NB4 (cell line): ENCODE measurements at regions not wholly inside any gene's neighbourhood (a gene's known extent, or its start where the extent isn't known, plus 50 kb on each side); places are given as distances from the start of the nearest gene placed in this dataset.

Experiments used
- MYC ChIP-seq: IDR thresholded peaks from 2 replicates; pipeline ENCODE4 v1.6.1; 2011; ENCODE audit warnings: low read depth, low read length
- POLR2A ChIP-seq: IDR thresholded peaks from 2 replicates; pipeline ENCODE4 v1.6.1; 2011; ENCODE audit warnings: mild to moderate bottlenecking; ENCODE audit not compliant: insufficient read length; ENCODE audit errors: extremely low read depth
- TF ChIP-seq, protein P1 (sequence below): IDR thresholded peaks from one replicate; pipeline ENCODE4 v1.5.1; 2012; ENCODE audit warnings: low read depth, low read length
- TF ChIP-seq, protein P2 (sequence below): IDR thresholded peaks from 2 replicates; pipeline ENCODE4 v1.6.1; 2011; ENCODE audit warnings: low read depth, low read length

DNA sequence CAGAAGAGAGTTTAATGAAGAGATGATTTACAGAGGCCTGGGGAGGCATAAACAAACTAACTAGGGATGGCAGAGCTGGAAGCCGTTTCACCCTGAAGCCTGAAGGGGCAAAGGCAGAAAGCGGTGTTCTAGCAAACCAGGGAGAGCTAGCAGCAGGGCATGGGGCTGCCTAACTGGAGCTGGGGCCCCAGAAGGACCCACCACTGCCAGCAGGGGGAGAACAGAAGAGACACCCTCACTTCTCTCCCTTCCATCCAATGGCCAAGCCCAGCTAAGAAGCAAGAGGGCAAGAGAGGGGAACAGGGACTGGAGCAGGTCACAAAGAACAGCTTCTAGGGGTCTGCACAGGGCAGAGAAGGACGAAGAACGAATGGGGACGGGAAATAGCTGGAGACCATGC is 195.5 kb downstream of the KATNAL1 start:
- TF ChIP-seq, protein P1, sequence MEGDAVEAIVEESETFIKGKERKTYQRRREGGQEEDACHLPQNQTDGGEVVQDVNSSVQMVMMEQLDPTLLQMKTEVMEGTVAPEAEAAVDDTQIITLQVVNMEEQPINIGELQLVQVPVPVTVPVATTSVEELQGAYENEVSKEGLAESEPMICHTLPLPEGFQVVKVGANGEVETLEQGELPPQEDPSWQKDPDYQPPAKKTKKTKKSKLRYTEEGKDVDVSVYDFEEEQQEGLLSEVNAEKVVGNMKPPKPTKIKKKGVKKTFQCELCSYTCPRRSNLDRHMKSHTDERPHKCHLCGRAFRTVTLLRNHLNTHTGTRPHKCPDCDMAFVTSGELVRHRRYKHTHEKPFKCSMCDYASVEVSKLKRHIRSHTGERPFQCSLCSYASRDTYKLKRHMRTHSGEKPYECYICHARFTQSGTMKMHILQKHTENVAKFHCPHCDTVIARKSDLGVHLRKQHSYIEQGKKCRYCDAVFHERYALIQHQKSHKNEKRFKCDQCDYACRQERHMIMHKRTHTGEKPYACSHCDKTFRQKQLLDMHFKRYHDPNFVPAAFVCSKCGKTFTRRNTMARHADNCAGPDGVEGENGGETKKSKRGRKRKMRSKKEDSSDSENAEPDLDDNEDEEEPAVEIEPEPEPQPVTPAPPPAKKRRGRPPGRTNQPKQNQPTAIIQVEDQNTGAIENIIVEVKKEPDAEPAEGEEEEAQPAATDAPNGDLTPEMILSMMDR: peak; percentile 32
- TF ChIP-seq POLR2A: no peak
- TF ChIP-seq MYC: no peak
- TF ChIP-seq, protein P2, sequence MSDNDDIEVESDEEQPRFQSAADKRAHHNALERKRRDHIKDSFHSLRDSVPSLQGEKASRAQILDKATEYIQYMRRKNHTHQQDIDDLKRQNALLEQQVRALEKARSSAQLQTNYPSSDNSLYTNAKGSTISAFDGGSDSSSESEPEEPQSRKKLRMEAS: no peak
